H9 (cell line): ENCODE measurements at regions not wholly inside any gene's neighbourhood (a gene's known extent, or its start where the extent isn't known, plus 50 kb on each side); places are given as distances from the start of the nearest gene placed in this dataset.

ENCODE experiments used
- DNase-seq: peaks from one replicate; pipeline ENCODE4 v3.0.0-alpha.2; 2017
- H2AFZ ChIP-seq: one replicate; pipeline ENCODE4 v1.6.1; 2013; ENCODE audit warnings: mild to moderate bottlenecking, low read length, control low read depth, moderate library complexity
- H2AK5ac ChIP-seq: 2 replicates; pipeline ENCODE4 v1.6.1; 2013; ENCODE audit warnings: low read length, control low read depth, mixed read lengths; ENCODE audit not compliant: insufficient read length
- H2BK120ac ChIP-seq: one replicate; pipeline ENCODE4 v1.6.1; 2013; ENCODE audit warnings: low read depth, mild to moderate bottlenecking, low read length, control low read depth, inconsistent platforms; ENCODE audit not compliant: poor library complexity, severe bottlenecking
- H2BK12ac ChIP-seq: 2 replicates; pipeline ENCODE4 v1.6.1; 2013; ENCODE audit warnings: low read length, control low read depth, mixed read lengths, low read depth; ENCODE audit not compliant: insufficient read length
- H2BK15ac ChIP-seq: 2 replicates; pipeline ENCODE4 v1.6.1; 2013; ENCODE audit warnings: low read depth, low read length, control low read depth
- H2BK20ac ChIP-seq: one replicate; pipeline ENCODE4 v1.6.1; 2013; ENCODE audit warnings: low read depth, mild to moderate bottlenecking, low read length, control low read depth, inconsistent platforms; ENCODE audit not compliant: poor library complexity, severe bottlenecking
- H2BK5ac ChIP-seq: 2 replicates; pipeline ENCODE4 v1.6.1; 2013; ENCODE audit warnings: low read length, control low read depth, mixed read lengths; ENCODE audit not compliant: insufficient read length
- H3K14ac ChIP-seq: 2 replicates; pipeline ENCODE4 v1.6.1; 2013; ENCODE audit warnings: low read length, control low read depth; ENCODE audit not compliant: insufficient read depth
- H3K18ac ChIP-seq: 2 replicates; pipeline ENCODE4 v1.6.1; 2013; ENCODE audit warnings: low read depth, mild to moderate bottlenecking, mixed read lengths, low read length, control low read depth; ENCODE audit not compliant: insufficient read length
- H3K23ac ChIP-seq: 2 replicates; pipeline ENCODE4 v1.6.1; 2013; ENCODE audit warnings: low read length, control low read depth, mixed read lengths, low read depth; ENCODE audit not compliant: insufficient read length
- H3K23me2 ChIP-seq: 2 replicates; pipeline ENCODE4 v1.6.1; 2013; ENCODE audit warnings: low read depth, mild to moderate bottlenecking, mixed read lengths, low read length, control low read depth; ENCODE audit not compliant: insufficient read length, poor library complexity, severe bottlenecking
- H3K27ac ChIP-seq: 2 replicates; pipeline ENCODE4 v1.5.1; 2013; ENCODE audit warnings: low read length, control low read depth, mixed read lengths, low read depth; ENCODE audit not compliant: insufficient read length
- H3K27me3 ChIP-seq: 2 replicates; pipeline ENCODE4 v1.6.1; 2013; ENCODE audit warnings: low read length, control low read depth, inconsistent platforms; ENCODE audit not compliant: insufficient read depth
- H3K4ac ChIP-seq: 2 replicates; pipeline ENCODE4 v1.6.1; 2013; ENCODE audit warnings: low read depth, mild to moderate bottlenecking, control low read depth, inconsistent platforms, low read length, moderate library complexity
- H3K4me1 ChIP-seq: 2 replicates; pipeline ENCODE4 v1.6.1; 2013; ENCODE audit warnings: low read length, control low read depth, inconsistent platforms; ENCODE audit not compliant: insufficient read depth
- H3K4me2 ChIP-seq: 2 replicates; pipeline ENCODE4 v1.6.1; 2013; ENCODE audit warnings: low read length, control low read depth, mixed read lengths; ENCODE audit not compliant: insufficient read length, insufficient read depth
- H3K56ac ChIP-seq: 2 replicates; pipeline ENCODE4 v1.6.1; 2013; ENCODE audit warnings: low read depth, mild to moderate bottlenecking, mixed read lengths, low read length, control low read depth; ENCODE audit not compliant: insufficient read length
- H3K79me1 ChIP-seq: 2 replicates; pipeline ENCODE4 v1.6.1; 2013; ENCODE audit warnings: low read depth, mild to moderate bottlenecking, moderate library complexity, low read length, control low read depth, inconsistent platforms; ENCODE audit not compliant: insufficient read depth, poor library complexity, severe bottlenecking
- H3K79me2 ChIP-seq: 2 replicates; pipeline ENCODE4 v1.6.1; 2013; ENCODE audit warnings: low read length, control low read depth, inconsistent platforms; ENCODE audit not compliant: insufficient read depth
- H3K9ac ChIP-seq: 2 replicates; pipeline ENCODE4 v1.6.1; 2013; ENCODE audit warnings: low read length, control low read depth, mixed read lengths; ENCODE audit not compliant: insufficient read length; ENCODE audit errors: extremely low read depth
- H3K9me3 ChIP-seq: one replicate; pipeline ENCODE4 v1.6.1; 2013; ENCODE audit warnings: low read depth, low read length, inconsistent platforms; ENCODE audit not compliant: control insufficient read depth
- H3T11ph ChIP-seq: one replicate; pipeline ENCODE4 v1.6.1; 2013; ENCODE audit warnings: mild to moderate bottlenecking, low read length, control low read depth, inconsistent platforms
- H4K20me1 ChIP-seq: one replicate; pipeline ENCODE4 v1.6.1; 2013; ENCODE audit not compliant: control insufficient read depth, insufficient read length, insufficient read depth
- H4K5ac ChIP-seq: 2 replicates; pipeline ENCODE4 v1.6.1; 2013; ENCODE audit warnings: low read depth, mild to moderate bottlenecking, mixed read lengths, low read length, control low read depth; ENCODE audit not compliant: insufficient read length
- H4K8ac ChIP-seq: replicated peaks from 2 replicates; pipeline ENCODE4 v1.6.1; 2013; ENCODE audit warnings: low read length, control low read depth, mixed read lengths, low read depth; ENCODE audit not compliant: insufficient read length
- H4K91ac ChIP-seq: 2 replicates; pipeline ENCODE4 v1.6.1; 2013; ENCODE audit warnings: low read depth, mild to moderate bottlenecking, moderate library complexity, mixed read lengths, low read length, control low read depth; ENCODE audit not compliant: insufficient read length
- H3K27ac Mint-ChIP-seq, 3 experiments: 2 replicates in 2 of 3; 3 replicates in 1 of 3; pipeline ENCODE4 v1.8.0; 2020 to 2021; ENCODE audit warnings: mixed read lengths in 3 of 3, mild to moderate bottlenecking in 1 of 3, moderate library complexity in 1 of 3
- H3K27me3 Mint-ChIP-seq: 2 replicates; pipeline ENCODE4 v1.8.0; 2021; ENCODE audit warnings: low read depth, mild to moderate bottlenecking, moderate library complexity, mixed read lengths
- H3K36me3 Mint-ChIP-seq, 3 experiments: 2 replicates in 2 of 3; 3 replicates in 1 of 3; pipeline ENCODE4 v1.8.0; 2020 to 2021; ENCODE audit warnings: low read depth in 3 of 3, mixed read lengths in 3 of 3; ENCODE audit not compliant: insufficient read depth in 1 of 3
- H3K4me1 Mint-ChIP-seq, 2 experiments: 2 replicates each; pipeline ENCODE4 v1.8.0; 2020; ENCODE audit warnings: mixed read lengths in 2 of 2
- H3K4me3 Mint-ChIP-seq, 2 experiments: 2 replicates in 1 of 2; 3 replicates in 1 of 2; pipeline ENCODE4 v1.8.0; 2020 to 2021; ENCODE audit warnings: mild to moderate bottlenecking in 2 of 2, mixed read lengths in 2 of 2, moderate library complexity in 1 of 2
- H3K9me3 Mint-ChIP-seq, 2 experiments: 2 replicates in 1 of 2; 3 replicates in 1 of 2; pipeline ENCODE4 v1.8.0; 2020; ENCODE audit warnings: mild to moderate bottlenecking in 2 of 2, mixed read lengths in 2 of 2, moderate library complexity in 1 of 2
- WGBS: extraction: QIAGEN DNeasy Blood & Tissue Kit; methylation state at CpG from one replicate; pipeline ENCODE4 v1.1.7; 2013; ENCODE audit warnings: missing lambda C conversion rate, low lambda C conversion rate, mixed read lengths; ENCODE audit not compliant: insufficient read length; ENCODE audit errors: extremely low coverage; 5-methylcytosine and 5-hydroxymethylcytosine counted together
- TF ChIP-seq, protein P1 (sequence below): fragments of 200-600 bp; sonication (generic); conservative IDR thresholded peaks from 3 replicates; pipeline ENCODE4 v1.8.0; 2021; ENCODE audit warnings: antibody characterized with exemption, mild to moderate bottlenecking

DNA sequence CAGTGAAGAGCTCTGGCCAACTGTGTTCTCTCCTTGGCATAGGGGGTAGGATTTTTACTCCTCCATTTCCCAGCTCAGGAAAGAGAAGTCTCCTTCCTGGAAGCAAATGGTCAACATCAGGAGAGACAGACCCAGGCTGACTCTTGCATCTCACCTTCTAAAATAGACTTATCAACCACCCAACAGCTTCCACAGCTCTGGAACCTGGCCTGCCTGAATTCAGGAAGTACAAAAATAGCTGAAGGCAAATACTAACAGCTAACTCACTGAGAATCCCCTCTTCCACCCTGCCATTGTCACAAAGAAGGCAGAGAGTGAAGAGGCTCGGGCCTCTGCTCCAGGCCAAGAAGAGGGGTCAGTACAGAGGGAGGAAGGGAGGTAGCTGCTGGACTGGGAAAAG is 213.6 kb downstream of the NXPE2 start:
- no peak overlapping the region for H2BK12ac ChIP-seq
- H3K4me1 Mint-ChIP-seq = peaks cover 15 to 22% of the 10 kb centered on the region in 2 experiments
- H3K56ac ChIP-seq = no peak overlapping the region
- H2BK20ac ChIP-seq = no peak overlapping the region
- no peaks in the 10 kb centered on the region for H4K20me1 ChIP-seq
- WGBS = no CpG with 5 or more reads among the region's 1 CpG
- no peak overlapping the region for H3K4me2 ChIP-seq
- H3K9ac ChIP-seq = no peak overlapping the region
- H3K23me2 ChIP-seq = no peaks in the 10 kb centered on the region
- H3K79me2 ChIP-seq = no peaks in the 10 kb centered on the region
- H3K36me3 Mint-ChIP-seq = no peaks in the 10 kb centered on the region
- H3K23ac ChIP-seq = no peak overlapping the region
- no peak overlapping the region for H3K27ac ChIP-seq
- no peak overlapping the region for H2AK5ac ChIP-seq
- no peaks in the 10 kb centered on the region for H3K9me3 ChIP-seq
- DNase-seq = no peak
- H4K91ac ChIP-seq = no peak overlapping the region
- no peaks in the 10 kb centered on the region for H3K9me3 Mint-ChIP-seq
- no peaks in the 10 kb centered on the region for H3K79me1 ChIP-seq
- H4K5ac ChIP-seq = no peak overlapping the region
- no peak overlapping the region for H2AFZ ChIP-seq
- TF ChIP-seq, protein P1, sequence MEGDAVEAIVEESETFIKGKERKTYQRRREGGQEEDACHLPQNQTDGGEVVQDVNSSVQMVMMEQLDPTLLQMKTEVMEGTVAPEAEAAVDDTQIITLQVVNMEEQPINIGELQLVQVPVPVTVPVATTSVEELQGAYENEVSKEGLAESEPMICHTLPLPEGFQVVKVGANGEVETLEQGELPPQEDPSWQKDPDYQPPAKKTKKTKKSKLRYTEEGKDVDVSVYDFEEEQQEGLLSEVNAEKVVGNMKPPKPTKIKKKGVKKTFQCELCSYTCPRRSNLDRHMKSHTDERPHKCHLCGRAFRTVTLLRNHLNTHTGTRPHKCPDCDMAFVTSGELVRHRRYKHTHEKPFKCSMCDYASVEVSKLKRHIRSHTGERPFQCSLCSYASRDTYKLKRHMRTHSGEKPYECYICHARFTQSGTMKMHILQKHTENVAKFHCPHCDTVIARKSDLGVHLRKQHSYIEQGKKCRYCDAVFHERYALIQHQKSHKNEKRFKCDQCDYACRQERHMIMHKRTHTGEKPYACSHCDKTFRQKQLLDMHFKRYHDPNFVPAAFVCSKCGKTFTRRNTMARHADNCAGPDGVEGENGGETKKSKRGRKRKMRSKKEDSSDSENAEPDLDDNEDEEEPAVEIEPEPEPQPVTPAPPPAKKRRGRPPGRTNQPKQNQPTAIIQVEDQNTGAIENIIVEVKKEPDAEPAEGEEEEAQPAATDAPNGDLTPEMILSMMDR = no peak
- H3K4me1 ChIP-seq = 0 out of 2 replicates have a peak, but pooled peaks cover 2% of the 10 kb centered on the region
- H3K4me3 Mint-ChIP-seq = no peak overlapping the region
- peaks cover 17% of the 10 kb centered on the region for H3K27me3 Mint-ChIP-seq
- H3K18ac ChIP-seq = no peak overlapping the region
- no peak overlapping the region for H2BK15ac ChIP-seq
- no peak overlapping the region for H3K27ac Mint-ChIP-seq
- no peak overlapping the region for H3T11ph ChIP-seq
- no peaks in the 10 kb centered on the region for H3K27me3 ChIP-seq
- H2BK120ac ChIP-seq = no peak overlapping the region
- H3K4ac ChIP-seq = no peak overlapping the region
- no peak overlapping the region for H3K14ac ChIP-seq
- H2BK5ac ChIP-seq = no peak overlapping the region
- H4K8ac ChIP-seq = no peak overlapping the region
